IMR-90 (cell line): ENCODE measurements at regions not wholly inside any gene's neighbourhood (a gene's known extent, or its start where the extent isn't known, plus 50 kb on each side); places are given as distances from the start of the nearest gene placed in this dataset.

Experiments
- ATAC-seq: fragments of 200-7000 bp; cut with Tn5 transposase; 2 replicates; pipeline ENCODE4 v1.9.1; 2020; ENCODE audit warnings: low read depth, mild to moderate bottlenecking, moderate library complexity
- BruUV-seq: library from RNA; stranded (reverse); fragments of 400-500 nt; replicated peaks from 2 replicates; lab custom pipeline; 2021; lab: Mats Ljungman, UMichigan
- CTCF ChIA-PET: fragments of 300-600 bp; formaldehyde crosslinking; extraction: SDS; loops from one replicate; lab custom pipeline; 2021; ENCODE audit warnings: antibody characterized with exemption; lab: Yijun Ruan, JAX
- POLR2A ChIA-PET: fragments of 300-600 bp; sonication (Branson Sonifier 250); formaldehyde crosslinking; loops from one replicate; lab custom pipeline; 2022; ENCODE audit warnings: antibody characterized with exemption; ENCODE audit not compliant: unreplicated experiment; lab: Charles Lee
- DNase-seq: peaks from one replicate; pipeline ENCODE4 v3.0.0; 2013
- H2AFZ ChIP-seq: replicated peaks from 2 replicates; pipeline ENCODE3; 2013; ENCODE audit warnings: low read length, mild to moderate bottlenecking; ENCODE audit not compliant: poor library complexity
- H2AK5ac ChIP-seq: 2 replicates; pipeline ENCODE4 v1.6.1; 2013; ENCODE audit warnings: low read depth, low read length, inconsistent platforms
- H2AK9ac ChIP-seq: replicated peaks from 2 replicates; pipeline ENCODE3; 2013; ENCODE audit warnings: mild to moderate bottlenecking, low read depth, low read length, moderate library complexity; ENCODE audit not compliant: poor library complexity
- H2BK120ac ChIP-seq: 2 replicates; pipeline ENCODE4 v1.6.1; 2013; ENCODE audit warnings: low read depth, low read length, inconsistent platforms
- H2BK15ac ChIP-seq: 3 replicates; pipeline ENCODE4 v1.6.1; 2013; ENCODE audit warnings: low read depth, low read length, inconsistent platforms
- H2BK20ac ChIP-seq: 2 replicates; pipeline ENCODE4 v1.6.1; 2013; ENCODE audit warnings: low read depth, mild to moderate bottlenecking, inconsistent platforms, low read length, moderate library complexity
- H2BK5ac ChIP-seq: 2 replicates; pipeline ENCODE4 v1.6.1; 2013; ENCODE audit warnings: mild to moderate bottlenecking, low read depth, low read length, inconsistent platforms; ENCODE audit not compliant: poor library complexity, severe bottlenecking
- H3K14ac ChIP-seq: replicated peaks from 2 replicates; pipeline ENCODE4 v1.6.1; 2013; ENCODE audit warnings: low read depth, low read length, inconsistent platforms
- H3K18ac ChIP-seq: 2 replicates; pipeline ENCODE4 v1.6.1; 2013; ENCODE audit warnings: low read depth, low read length, control low read depth
- H3K23ac ChIP-seq: 2 replicates; pipeline ENCODE4 v1.6.1; 2013; ENCODE audit warnings: low read depth, low read length, inconsistent platforms
- H3K27ac ChIP-seq: 2 replicates; pipeline ENCODE4 v1.5.1; 2013; ENCODE audit warnings: mild to moderate bottlenecking, control low read depth, low read length; ENCODE audit not compliant: insufficient read depth
- H3K27me3 ChIP-seq: 2 replicates; pipeline ENCODE4 v1.6.1; 2013; ENCODE audit warnings: low read length; ENCODE audit not compliant: control insufficient read depth, insufficient read depth
- H3K36me3 ChIP-seq: 2 replicates; pipeline ENCODE4 v1.6.1; 2013; ENCODE audit warnings: low read length, mixed read lengths; ENCODE audit not compliant: control insufficient read depth, insufficient read depth
- H3K4ac ChIP-seq: 2 replicates; pipeline ENCODE4 v1.6.1; 2013; ENCODE audit warnings: low read depth, low read length, inconsistent platforms
- H3K4me1 ChIP-seq: 2 replicates; pipeline ENCODE4 v1.6.1; 2013; ENCODE audit warnings: low read length, mixed read lengths; ENCODE audit not compliant: control insufficient read depth, insufficient read depth
- H3K4me2 ChIP-seq: 2 replicates; pipeline ENCODE4 v1.6.1; 2013; ENCODE audit warnings: low read depth, mild to moderate bottlenecking, control low read depth, low read length, moderate library complexity
- H3K4me3 ChIP-seq: 2 replicates; pipeline ENCODE4 v1.5.1; 2013; ENCODE audit warnings: low read depth, mild to moderate bottlenecking, control low read depth, low read length, moderate library complexity; ENCODE audit not compliant: insufficient read depth
- H3K56ac ChIP-seq: 2 replicates; pipeline ENCODE4 v1.6.1; 2013; ENCODE audit warnings: low read length, inconsistent platforms; ENCODE audit not compliant: insufficient read depth; ENCODE audit errors: extremely low read depth
- H3K79me1 ChIP-seq, 2 experiments: 2 replicates each; pipeline ENCODE4 v1.6.1; 2013; ENCODE audit warnings: low read length in 2 of 2, inconsistent platforms in 1 of 2, low read depth in 1 of 2
- H3K9ac ChIP-seq: 2 replicates; pipeline ENCODE4 v1.6.1; 2013; ENCODE audit warnings: low read depth, low read length, control low read depth
- H3K9me1 ChIP-seq: 2 replicates; pipeline ENCODE4 v1.6.1; 2013; ENCODE audit warnings: low read length, inconsistent platforms; ENCODE audit not compliant: insufficient read depth
- H3K9me3 ChIP-seq: 2 replicates; pipeline ENCODE4 v1.6.1; 2013; ENCODE audit warnings: low read length; ENCODE audit not compliant: control insufficient read depth, insufficient read depth
- H4K20me1 ChIP-seq: 2 replicates; pipeline ENCODE4 v1.6.1; 2013; ENCODE audit warnings: low read length, inconsistent platforms; ENCODE audit not compliant: insufficient read depth
- H4K5ac ChIP-seq: 2 replicates; pipeline ENCODE4 v1.6.1; 2013; ENCODE audit warnings: mild to moderate bottlenecking, low read depth, low read length, control low read depth
- H4K8ac ChIP-seq, 2 experiments: 2 replicates each; pipeline ENCODE4 v1.6.1; 2013; ENCODE audit warnings: low read depth in 2 of 2, low read length in 2 of 2, control low read depth in 1 of 2, inconsistent platforms in 1 of 2
- H4K91ac ChIP-seq: 2 replicates; pipeline ENCODE4 v1.6.1; 2013; ENCODE audit warnings: low read depth, low read length, inconsistent platforms; ENCODE audit not compliant: insufficient read depth
- BHLHE40 ChIP-seq: fragments of 150-350 bp; IDR thresholded peaks from 2 replicates; pipeline ENCODE4 v1.6.1; 2016; ENCODE audit warnings: mild to moderate bottlenecking, low read depth, low read length
- CEBPB ChIP-seq: IDR thresholded peaks from 2 replicates; pipeline ENCODE4 v1.6.1; 2012; ENCODE audit warnings: low read depth, low read length, improper control_type of control experiment
- CHD1 ChIP-seq: IDR thresholded peaks from 2 replicates; pipeline ENCODE4 v1.6.1; 2012; ENCODE audit warnings: low read depth, low read length, improper control_type of control experiment
- ELK1 ChIP-seq: fragments of 150-350 bp; IDR thresholded peaks from 2 replicates; pipeline ENCODE4 v1.6.1; 2016; ENCODE audit warnings: low read depth, mild to moderate bottlenecking, low read length, moderate library complexity, borderline replicate concordance
- FOS ChIP-seq: fragments of 150-350 bp; IDR thresholded peaks from 2 replicates; pipeline ENCODE4 v1.6.1; 2016; ENCODE audit warnings: low read depth, low read length
- MAFK ChIP-seq: IDR thresholded peaks from 2 replicates; pipeline ENCODE4 v1.6.1; 2012; ENCODE audit warnings: low read depth, low read length, improper control_type of control experiment
- MAZ ChIP-seq: IDR thresholded peaks from 2 replicates; pipeline ENCODE4 v1.6.1; 2012; ENCODE audit warnings: low read depth, mild to moderate bottlenecking, low read length, improper control_type of control experiment, moderate library complexity, borderline replicate concordance
- MXI1 ChIP-seq: IDR thresholded peaks from 2 replicates; pipeline ENCODE4 v1.6.1; 2012; ENCODE audit warnings: low read depth, mild to moderate bottlenecking, low read length, moderate library complexity, borderline replicate concordance
- NFE2L2 ChIP-seq: fragments of 150-350 bp; IDR thresholded peaks from 2 replicates; pipeline ENCODE4 v1.6.1; 2016; ENCODE audit warnings: low read depth, mild to moderate bottlenecking, low read length
- POLR2A ChIP-seq: IDR thresholded peaks from 2 replicates; pipeline ENCODE4 v1.6.1; 2012; ENCODE audit warnings: mild to moderate bottlenecking, low read depth, low read length
- RAD21 ChIP-seq: IDR thresholded peaks from 2 replicates; pipeline ENCODE4 v1.6.1; 2012; ENCODE audit warnings: low read length, improper control_type of control experiment
- RCOR1 ChIP-seq: IDR thresholded peaks from 2 replicates; pipeline ENCODE4 v1.6.1; 2012; ENCODE audit warnings: mild to moderate bottlenecking, low read length, improper control_type of control experiment; ENCODE audit not compliant: insufficient replicate concordance
- RFX5 ChIP-seq: IDR thresholded peaks from 2 replicates; pipeline ENCODE4 v1.8.0; 2012; ENCODE audit warnings: low read depth, mild to moderate bottlenecking, low read length, moderate library complexity
- SMC3 ChIP-seq: fragments of 150-350 bp; IDR thresholded peaks from 2 replicates; pipeline ENCODE4 v1.6.1; 2016; ENCODE audit warnings: low read depth, mild to moderate bottlenecking, antibody characterized with exemption, low read length, moderate library complexity
- USF2 ChIP-seq: fragments of 150-350 bp; IDR thresholded peaks from 2 replicates; pipeline ENCODE4 v1.6.1; 2017; ENCODE audit warnings: mild to moderate bottlenecking, antibody characterized with exemption, low read length, low read depth
- WGBS, 2 experiments: methylation state at CpG; one replicate each; pipeline versions ENCODE4 v1.1.5 to v1.1.7; 2013; ENCODE audit warnings: missing lambda C conversion rate in 2 of 2; ENCODE audit not compliant: insufficient read length in 1 of 2; ENCODE audit errors: extremely low coverage in 2 of 2; 5-methylcytosine and 5-hydroxymethylcytosine counted together
- dilution Hi-C: fragments of 300-500 bp; cut with HindIII; formaldehyde crosslinking; loops from one replicate; pipeline ENCODE4 v1.14.3; 2018; ENCODE audit warnings: low sequenced_read_pairs; ENCODE audit not compliant: unreplicated experiment
- in situ Hi-C: fragments of 300-500 bp; cut with MboI; formaldehyde crosslinking; loops from 3 replicates; pipeline ENCODE4 v1.14.3; 2019; ENCODE audit warnings: low sequenced_read_pairs, inconsistent platforms, mixed read lengths
- intact Hi-C: fragments of 100-400 bp; cut with micrococcal nuclease; formaldehyde crosslinking; loops from 2 replicates; pipeline ENCODE4 v1.10.0; 2022
- TF ChIP-seq, protein P1 (sequence below): conservative IDR thresholded peaks from 2 replicates; pipeline ENCODE4 v1.5.1; 2012; ENCODE audit warnings: mild to moderate bottlenecking, low read depth, low read length, improper control_type of control experiment

DNA sequence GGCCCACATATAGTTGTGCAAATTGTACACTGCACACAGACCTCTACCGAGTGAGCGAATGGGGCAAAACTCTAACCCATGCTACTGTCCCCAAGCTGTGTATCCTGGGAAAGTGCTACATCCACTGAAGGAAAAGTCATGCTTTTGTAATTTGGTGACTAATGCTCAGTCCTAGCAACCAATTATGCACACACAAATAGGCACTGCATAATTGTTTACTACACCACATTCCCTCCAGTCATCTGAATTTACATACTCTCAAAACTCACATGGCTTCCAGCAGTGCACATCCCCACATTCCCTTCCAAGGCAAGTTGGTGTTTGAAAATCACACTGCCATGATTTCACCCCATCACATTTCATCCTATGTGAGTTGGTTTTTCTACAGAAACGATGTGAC is 125.9 kb upstream of the OSMR start:
- Histone ChIP-seq H4K8ac (no peak overlapping the region), H3K14ac (no peak overlapping the region), H3K18ac (no peak overlapping the region), H2BK5ac (no peak overlapping the region), H3K9ac (no peak overlapping the region), H3K4me1 (peaks cover 17% of the 10 kb centered on the region), H4K5ac (no peak overlapping the region), H3K4me3 (no peak overlapping the region), H2AK5ac (no peak overlapping the region), H3K23ac (0 out of 2 replicates have a peak overlapping the region, but pooled peaks have one; percentile 7), H2BK120ac (no peak overlapping the region), H4K20me1 (no peaks in the 10 kb centered on the region), H3K36me3 (no peaks in the 10 kb centered on the region), H2BK15ac (no peak overlapping the region), H2BK20ac (0 out of 2 replicates have a peak overlapping the region, but pooled peaks have one; percentile 53), H2AFZ (no peak overlapping the region), H3K27me3 (no peaks in the 10 kb centered on the region), H3K9me3 (no peaks in the 10 kb centered on the region), H3K56ac (no peak overlapping the region), H3K27ac (no peak overlapping the region), H3K4ac (no peak overlapping the region), H3K4me2 (no peak overlapping the region), H2AK9ac (no peak overlapping the region), H3K79me1 (no peaks in the 10 kb centered on the region), H4K91ac (no peak overlapping the region), H3K9me1 (no peaks in the 10 kb centered on the region)
- no CpG with 5 or more reads among the region's 3 CpGs for WGBS, 2 experiments
- CTCF ChIA-PET = no interaction called here
- ATAC-seq (peak; percentile 94), DNase-seq (peak; percentile 89)
- intact Hi-C loops (loop anchor here (5.0 kb wide), 2 partner anchors 87 to 113 kb away; no protein-coding TSS in a partner anchor), in situ Hi-C loops (no loop called here), dilution Hi-C loops (no loop called here)
- POLR2A ChIA-PET = no interaction called here
- no peak for TF ChIP-seq MAZ
- 0 out of 2 replicates have a peak, but pooled peaks have one; percentile 23 for TF ChIP-seq BHLHE40
- no peak for TF ChIP-seq RAD21
- TF ChIP-seq, protein P1, sequence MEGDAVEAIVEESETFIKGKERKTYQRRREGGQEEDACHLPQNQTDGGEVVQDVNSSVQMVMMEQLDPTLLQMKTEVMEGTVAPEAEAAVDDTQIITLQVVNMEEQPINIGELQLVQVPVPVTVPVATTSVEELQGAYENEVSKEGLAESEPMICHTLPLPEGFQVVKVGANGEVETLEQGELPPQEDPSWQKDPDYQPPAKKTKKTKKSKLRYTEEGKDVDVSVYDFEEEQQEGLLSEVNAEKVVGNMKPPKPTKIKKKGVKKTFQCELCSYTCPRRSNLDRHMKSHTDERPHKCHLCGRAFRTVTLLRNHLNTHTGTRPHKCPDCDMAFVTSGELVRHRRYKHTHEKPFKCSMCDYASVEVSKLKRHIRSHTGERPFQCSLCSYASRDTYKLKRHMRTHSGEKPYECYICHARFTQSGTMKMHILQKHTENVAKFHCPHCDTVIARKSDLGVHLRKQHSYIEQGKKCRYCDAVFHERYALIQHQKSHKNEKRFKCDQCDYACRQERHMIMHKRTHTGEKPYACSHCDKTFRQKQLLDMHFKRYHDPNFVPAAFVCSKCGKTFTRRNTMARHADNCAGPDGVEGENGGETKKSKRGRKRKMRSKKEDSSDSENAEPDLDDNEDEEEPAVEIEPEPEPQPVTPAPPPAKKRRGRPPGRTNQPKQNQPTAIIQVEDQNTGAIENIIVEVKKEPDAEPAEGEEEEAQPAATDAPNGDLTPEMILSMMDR = no peak
- no peak for TF ChIP-seq SMC3
- peak; percentile 64; the same call in 1 of the 2 replicates for TF ChIP-seq FOS
- peak; percentile 32; the same call in 1 of the 2 replicates for TF ChIP-seq MXI1
- TF ChIP-seq MAFK = 0 out of 2 replicates have a peak, but pooled peaks have one; percentile 4
- no peak for TF ChIP-seq ELK1
- TF ChIP-seq RCOR1 = no peak
- TF ChIP-seq POLR2A = no peak
- no peak for TF ChIP-seq NFE2L2
- TF ChIP-seq CHD1 = no peak
- no peak for TF ChIP-seq RFX5
- TF ChIP-seq USF2 = no peak
- TF ChIP-seq CEBPB = no peak
- no TSS peak for BruUV-seq
